ENCODE measurements at regions not wholly inside any gene's neighbourhood (a gene's known extent, or its start where the extent isn't known, plus 50 kb on each side); places are given as distances from the start of the nearest gene placed in this dataset.

DNA sequence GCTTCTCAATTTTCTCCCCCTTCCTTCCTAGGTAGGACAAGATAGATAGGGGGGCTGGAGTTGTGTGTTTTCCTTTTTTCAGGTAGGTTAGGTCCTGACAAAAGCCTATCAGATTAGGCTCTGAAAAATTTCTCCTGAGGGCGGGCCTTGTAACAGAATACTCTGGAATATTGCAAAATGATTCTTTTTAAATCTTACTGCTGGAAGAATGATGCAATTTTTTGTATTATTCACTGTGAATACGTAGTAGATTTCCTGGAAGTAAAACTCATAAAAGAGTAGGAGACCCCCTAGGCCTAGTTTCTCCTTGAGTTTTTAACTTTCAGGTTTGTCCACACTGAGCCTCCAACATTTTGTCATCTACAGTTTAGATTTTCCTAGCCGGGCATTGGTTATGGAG lies 1701.8 kb downstream of the EFNA5 start:
- Mint-ChIP-seq H3K36me3 (no peaks in the 10 kb centered on the region), H3K4me3 (no peak overlapping the region), H3K4me1 (ENCODE audit: low read depth) (no peaks in the 10 kb centered on the region), H3K9me3 (peaks cover 21% of the 10 kb centered on the region), H3K27ac (no peak overlapping the region), H3K27me3 (no peaks in the 10 kb centered on the region)
- CTCF ChIA-PET = no interaction called here
- POLR2A ChIA-PET = no interaction called here
- intact Hi-C loops (cut with micrococcal nuclease) = no loop called here
- DNase-seq = no peak

DNA sequence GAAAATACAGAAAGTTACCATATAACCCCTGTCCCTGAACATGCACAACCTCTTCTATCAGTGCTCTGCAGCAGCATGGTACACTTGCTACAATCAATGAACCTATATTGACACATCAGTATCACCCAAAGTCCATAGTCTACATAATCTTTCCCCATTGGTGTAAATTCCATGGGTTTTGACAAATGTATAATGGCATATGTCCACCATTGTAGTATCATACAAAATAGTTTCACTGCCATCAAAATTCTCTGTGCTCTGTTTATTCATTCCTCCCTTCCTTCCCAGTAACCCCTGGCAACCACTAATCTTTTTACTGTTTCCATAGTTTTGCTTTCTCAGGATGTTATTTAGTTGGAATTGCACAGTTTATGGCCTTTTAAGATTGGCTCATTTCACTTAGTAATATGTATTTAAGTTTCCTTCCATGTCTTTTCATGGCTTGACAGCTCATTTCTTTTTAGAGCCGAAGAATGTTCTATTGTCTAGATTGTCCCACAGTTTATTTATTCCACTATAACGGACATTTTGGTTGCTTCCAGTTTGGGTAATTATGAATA lies 1707.0 kb downstream of the EFNA5 start:
- no peaks in the 10 kb centered on the region for H3K27me3 Mint-ChIP-seq
- no peak overlapping the region for H3K27ac Mint-ChIP-seq
- DNase-seq = no peak
- ChIA-PET POLR2A (no interaction called here), CTCF (no interaction called here)
- H3K9me3 Mint-ChIP-seq = peaks cover 8% of the 10 kb centered on the region
- no peaks in the 10 kb centered on the region for H3K4me1 Mint-ChIP-seq (ENCODE audit: low read depth)
- no peak overlapping the region for H3K4me3 Mint-ChIP-seq
- H3K36me3 Mint-ChIP-seq = no peaks in the 10 kb centered on the region
- intact Hi-C loops (cut with micrococcal nuclease) = no loop called here

DNA sequence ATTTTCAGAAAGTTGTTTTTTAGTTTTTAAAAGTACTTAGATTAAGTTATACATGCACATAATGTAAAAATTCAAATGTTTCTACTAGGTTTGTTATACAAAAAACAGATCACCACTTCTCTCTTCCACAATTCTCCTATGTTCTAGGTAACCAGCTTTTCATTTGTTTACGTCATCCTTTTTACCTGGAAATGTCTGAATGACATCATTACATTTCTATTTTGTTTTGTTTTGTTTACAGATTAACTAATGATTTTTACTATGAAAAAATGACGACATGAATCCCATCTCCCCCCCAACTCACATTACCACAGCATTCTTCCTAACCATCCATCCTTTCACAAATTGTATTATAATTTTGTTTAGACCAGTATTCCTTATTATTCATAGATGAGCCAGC lies 1709.2 kb downstream of the EFNA5 start:
- Mint-ChIP-seq H3K27ac (no peak overlapping the region), H3K36me3 (no peaks in the 10 kb centered on the region), H3K4me3 (no peak overlapping the region), H3K9me3 (peaks cover 2% of the 10 kb centered on the region), H3K27me3 (no peaks in the 10 kb centered on the region), H3K4me1 (ENCODE audit: low read depth) (no peaks in the 10 kb centered on the region)
- POLR2A ChIA-PET = no interaction called here
- CTCF ChIA-PET = no interaction called here
- intact Hi-C loops (cut with micrococcal nuclease) = no loop called here
- DNase-seq = no peak

DNA sequence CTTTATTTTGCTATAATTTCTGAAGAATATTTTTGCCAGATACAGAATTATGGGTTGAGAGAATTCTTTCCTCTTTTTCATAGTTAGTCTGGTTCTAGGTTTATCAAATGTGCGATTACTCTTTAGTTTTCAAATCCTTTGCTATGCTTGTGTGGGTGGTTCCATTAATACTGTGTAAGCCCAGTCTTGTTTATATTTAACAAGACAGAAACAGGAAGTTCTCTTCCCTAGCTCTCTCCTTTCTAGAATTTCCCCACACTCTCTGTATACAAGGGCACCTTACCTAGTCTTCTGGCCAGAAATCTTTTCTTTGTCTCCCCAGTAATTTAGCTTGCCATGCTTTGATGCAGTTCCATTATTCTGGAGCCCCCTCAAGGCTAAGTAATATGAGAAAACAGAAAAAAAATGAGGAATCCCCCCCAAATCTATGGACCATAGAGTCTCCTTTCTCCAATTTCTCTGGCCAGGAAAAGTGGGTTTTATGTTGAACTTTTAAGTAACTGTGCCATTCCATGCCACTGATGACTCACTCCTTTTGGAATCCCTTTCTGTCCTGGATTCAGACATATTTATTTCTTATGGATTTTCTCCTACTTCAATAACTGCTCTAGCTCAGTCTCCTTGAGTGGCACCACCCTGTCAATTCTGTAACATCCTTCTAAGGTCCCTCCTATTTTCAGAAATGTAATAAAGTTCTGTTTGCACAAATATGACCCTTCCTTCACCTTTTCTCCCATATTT lies 1714.1 kb downstream of the EFNA5 start:
- peaks cover 3% of the 10 kb centered on the region for H3K9me3 Mint-ChIP-seq
- H3K27ac Mint-ChIP-seq = no peak overlapping the region
- CTCF ChIA-PET = no interaction called here
- POLR2A ChIA-PET = no interaction called here
- H3K4me1 Mint-ChIP-seq (ENCODE audit: low read depth) = no peaks in the 10 kb centered on the region
- no peak overlapping the region for H3K4me3 Mint-ChIP-seq
- no peak for DNase-seq
- no peaks in the 10 kb centered on the region for H3K27me3 Mint-ChIP-seq
- intact Hi-C loops (cut with micrococcal nuclease) = no loop called here
- no peaks in the 10 kb centered on the region for H3K36me3 Mint-ChIP-seq

DNA sequence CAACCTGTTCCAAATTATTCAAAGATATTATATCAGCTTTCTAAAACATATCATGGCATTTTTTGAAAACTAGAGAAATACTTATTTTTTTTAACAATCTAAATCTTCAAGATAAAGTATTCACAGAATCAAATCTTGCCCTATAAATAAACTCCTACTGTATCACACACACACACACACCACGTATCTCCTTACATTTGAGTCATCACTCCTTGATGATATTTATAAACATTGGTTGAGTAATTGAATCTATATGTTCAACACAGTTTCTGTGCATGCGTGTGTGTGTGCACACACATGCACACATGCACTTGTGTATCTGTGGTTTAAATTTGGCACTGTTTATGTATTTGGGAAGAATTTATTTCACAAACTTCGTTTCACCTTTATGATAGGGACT lies 1716.4 kb downstream of the EFNA5 start:
- Mint-ChIP-seq H3K36me3 (no peaks in the 10 kb centered on the region), H3K27me3 (no peaks in the 10 kb centered on the region), H3K4me1 (ENCODE audit: low read depth) (no peaks in the 10 kb centered on the region), H3K27ac (no peak overlapping the region), H3K9me3 (peaks cover 3% of the 10 kb centered on the region), H3K4me3 (no peak overlapping the region)
- ChIA-PET CTCF (no interaction called here), POLR2A (no interaction called here)
- intact Hi-C loops (cut with micrococcal nuclease) = no loop called here
- no peak for DNase-seq

DNA sequence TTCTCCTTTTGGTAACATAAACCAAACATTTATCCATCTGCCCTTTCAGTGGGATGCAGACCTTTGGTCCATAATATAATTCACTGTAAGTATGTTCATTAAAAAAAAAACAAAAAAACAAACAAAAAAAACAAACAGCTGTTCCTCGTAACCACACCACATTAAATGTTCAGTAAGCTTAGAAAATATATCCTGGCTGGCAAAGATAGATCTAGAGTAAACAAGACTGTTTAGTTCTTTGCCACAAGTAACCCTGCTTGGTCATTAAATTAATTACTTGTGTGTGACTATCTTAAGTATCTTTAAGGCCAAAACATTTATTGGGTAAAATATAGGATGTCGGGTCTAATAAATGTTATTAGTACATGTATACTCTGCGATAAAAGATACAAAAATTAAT lies 1717.1 kb downstream of the EFNA5 start:
- Mint-ChIP-seq H3K9me3 (peaks cover 5% of the 10 kb centered on the region), H3K4me3 (no peak overlapping the region), H3K36me3 (no peaks in the 10 kb centered on the region), H3K4me1 (ENCODE audit: low read depth) (no peaks in the 10 kb centered on the region), H3K27me3 (no peaks in the 10 kb centered on the region), H3K27ac (no peak overlapping the region)
- POLR2A ChIA-PET = no interaction called here
- intact Hi-C loops (cut with micrococcal nuclease) = no loop called here
- CTCF ChIA-PET = no interaction called here
- no peak for DNase-seq

DNA sequence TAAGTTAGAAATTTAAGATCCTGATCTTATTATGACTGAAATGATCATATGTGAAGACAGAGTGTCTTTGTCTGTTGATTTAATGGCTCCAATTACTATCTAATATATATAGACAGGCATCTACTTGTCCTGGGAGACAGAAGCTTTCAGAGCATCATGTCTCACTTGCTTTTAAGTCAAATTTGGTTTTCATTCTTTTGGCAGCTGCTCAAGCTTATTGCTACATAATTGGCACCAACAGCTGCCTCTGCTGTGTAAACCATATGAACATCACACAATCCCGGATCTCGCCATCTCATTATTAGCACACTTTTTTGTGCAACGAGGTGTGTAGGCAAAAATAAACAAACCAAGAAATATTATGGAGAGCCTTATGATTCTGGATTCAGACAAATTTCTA lies 1717.9 kb downstream of the EFNA5 start:
- no peak overlapping the region for H3K4me3 Mint-ChIP-seq
- H3K27ac Mint-ChIP-seq = no peak overlapping the region
- H3K4me1 Mint-ChIP-seq (ENCODE audit: low read depth) = no peaks in the 10 kb centered on the region
- H3K27me3 Mint-ChIP-seq = no peaks in the 10 kb centered on the region
- ChIA-PET CTCF (no interaction called here), POLR2A (no interaction called here)
- H3K36me3 Mint-ChIP-seq = no peaks in the 10 kb centered on the region
- DNase-seq = no peak
- peaks cover 6% of the 10 kb centered on the region for H3K9me3 Mint-ChIP-seq
- intact Hi-C loops (cut with micrococcal nuclease) = no loop called here

DNA sequence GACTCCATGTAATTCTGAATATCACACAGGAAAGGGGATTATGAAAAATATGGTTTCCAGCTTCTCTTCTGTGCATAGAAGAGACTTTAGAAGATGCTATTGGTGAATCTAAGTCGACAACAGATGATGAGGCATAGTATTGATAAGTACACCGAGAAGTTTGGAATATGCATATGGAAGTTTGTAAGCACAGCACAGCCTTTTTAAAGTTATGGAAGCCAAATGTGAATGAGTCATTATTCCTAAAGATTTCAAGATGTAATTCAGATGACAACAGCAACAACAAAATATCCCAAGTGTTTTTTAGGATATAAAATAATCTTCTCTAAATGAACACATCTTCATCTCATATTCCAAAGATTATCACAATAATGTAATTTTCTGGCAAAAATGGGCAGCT lies 1723.3 kb downstream of the EFNA5 start:
- POLR2A ChIA-PET = no interaction called here
- Mint-ChIP-seq H3K36me3 (no peaks in the 10 kb centered on the region), H3K4me1 (ENCODE audit: low read depth) (no peaks in the 10 kb centered on the region), H3K27me3 (no peaks in the 10 kb centered on the region), H3K27ac (no peak overlapping the region), H3K9me3 (peaks cover 9% of the 10 kb centered on the region), H3K4me3 (no peak overlapping the region)
- CTCF ChIA-PET = no interaction called here
- intact Hi-C loops (cut with micrococcal nuclease) = no loop called here
- DNase-seq = no peak

DNA sequence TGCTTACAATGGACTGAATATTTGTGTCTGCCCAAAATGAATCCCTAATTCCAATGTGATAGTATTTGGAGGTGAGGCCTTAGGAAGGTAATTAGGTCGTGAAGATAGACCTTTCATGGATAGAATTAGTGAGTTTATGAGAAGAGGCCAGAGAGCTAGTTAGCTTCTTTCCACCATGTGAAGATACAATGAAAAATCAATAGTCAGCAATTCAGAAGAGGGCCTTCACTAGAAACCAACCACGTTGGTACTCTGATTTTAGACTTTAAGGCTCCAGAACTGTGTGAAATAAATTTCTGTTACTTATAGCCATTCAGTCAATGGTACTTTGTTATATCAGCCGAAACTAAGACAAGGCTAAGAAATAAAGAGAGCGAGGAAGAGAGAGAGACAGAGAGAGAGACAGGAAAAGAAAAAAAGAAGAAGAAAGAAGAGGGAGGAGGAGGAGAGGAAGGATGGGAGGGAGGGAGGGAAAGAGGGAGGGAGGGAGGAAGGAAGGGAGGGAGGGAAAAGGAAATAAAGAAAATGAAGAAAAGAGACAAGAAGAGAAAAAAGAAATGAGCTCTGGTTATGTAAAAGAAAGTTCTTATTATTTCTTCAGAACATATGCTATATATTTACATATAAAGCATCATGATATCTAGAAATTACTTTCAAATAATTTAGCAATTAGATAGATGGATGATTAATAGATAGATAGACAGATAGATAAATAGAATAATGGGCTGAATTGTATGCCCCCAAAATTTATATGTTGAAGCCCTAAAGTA lies 1725.3 kb downstream of the EFNA5 start:
- DNase-seq = no peak
- Mint-ChIP-seq H3K9me3 (peaks cover 9% of the 10 kb centered on the region), H3K4me3 (no peak overlapping the region), H3K27ac (no peak overlapping the region), H3K36me3 (no peaks in the 10 kb centered on the region), H3K27me3 (no peaks in the 10 kb centered on the region), H3K4me1 (ENCODE audit: low read depth) (no peaks in the 10 kb centered on the region)
- intact Hi-C loops (cut with micrococcal nuclease) = no loop called here
- CTCF ChIA-PET = no interaction called here
- POLR2A ChIA-PET = no interaction called here

DNA sequence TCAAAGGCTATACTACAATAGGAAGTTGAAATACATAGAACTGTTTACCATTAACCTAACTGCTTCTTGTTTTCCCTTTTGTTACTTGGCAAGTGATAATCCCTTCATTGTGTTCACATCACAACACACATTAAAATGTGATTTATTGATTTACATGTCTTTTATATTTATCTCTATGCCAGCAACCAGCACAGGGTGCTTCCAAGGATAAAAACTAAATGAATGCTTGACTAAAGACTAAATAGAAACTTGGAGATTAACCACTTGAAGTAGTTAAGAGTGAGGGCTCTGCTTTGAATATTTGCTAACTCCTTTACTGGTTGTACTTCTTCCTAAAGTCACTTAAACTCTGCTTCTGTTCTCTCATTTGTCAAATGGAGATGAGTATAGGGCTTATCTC lies 1730.6 kb downstream of the EFNA5 start:
- no peaks in the 10 kb centered on the region for H3K27me3 Mint-ChIP-seq
- DNase-seq = no peak
- no peaks in the 10 kb centered on the region for H3K4me1 Mint-ChIP-seq (ENCODE audit: low read depth)
- H3K4me3 Mint-ChIP-seq = no peak overlapping the region
- peaks cover 23% of the 10 kb centered on the region for H3K9me3 Mint-ChIP-seq
- H3K27ac Mint-ChIP-seq = no peak overlapping the region
- no peaks in the 10 kb centered on the region for H3K36me3 Mint-ChIP-seq
- ChIA-PET CTCF (no interaction called here), POLR2A (no interaction called here)
- intact Hi-C loops (cut with micrococcal nuclease) = no loop called here

DNA sequence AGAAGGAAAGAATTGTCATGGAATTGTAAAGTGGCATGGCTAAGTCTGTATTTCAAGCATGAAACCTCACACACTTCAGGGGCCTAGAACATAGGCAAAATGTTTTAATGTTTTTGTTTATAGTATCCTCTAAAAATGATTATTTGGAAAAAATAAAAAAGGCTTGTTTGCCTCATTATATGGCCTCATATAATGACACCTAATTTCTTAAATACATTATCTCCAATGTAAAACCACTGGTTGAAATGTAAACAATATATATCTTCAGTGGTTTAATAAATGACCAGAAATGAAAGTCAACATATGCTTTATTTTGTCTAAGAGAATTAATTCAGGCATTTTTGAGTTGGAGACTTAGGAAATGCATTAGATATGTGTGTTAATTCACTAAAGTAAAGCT lies 1736.6 kb downstream of the EFNA5 start:
- ChIA-PET POLR2A (no interaction called here), CTCF (no interaction called here)
- intact Hi-C loops (cut with micrococcal nuclease) = no loop called here
- Mint-ChIP-seq H3K4me1 (ENCODE audit: low read depth) (no peaks in the 10 kb centered on the region), H3K4me3 (no peak overlapping the region), H3K27me3 (no peaks in the 10 kb centered on the region), H3K27ac (no peak overlapping the region), H3K36me3 (no peaks in the 10 kb centered on the region), H3K9me3 (peaks cover 23% of the 10 kb centered on the region)
- DNase-seq = no peak

DNA sequence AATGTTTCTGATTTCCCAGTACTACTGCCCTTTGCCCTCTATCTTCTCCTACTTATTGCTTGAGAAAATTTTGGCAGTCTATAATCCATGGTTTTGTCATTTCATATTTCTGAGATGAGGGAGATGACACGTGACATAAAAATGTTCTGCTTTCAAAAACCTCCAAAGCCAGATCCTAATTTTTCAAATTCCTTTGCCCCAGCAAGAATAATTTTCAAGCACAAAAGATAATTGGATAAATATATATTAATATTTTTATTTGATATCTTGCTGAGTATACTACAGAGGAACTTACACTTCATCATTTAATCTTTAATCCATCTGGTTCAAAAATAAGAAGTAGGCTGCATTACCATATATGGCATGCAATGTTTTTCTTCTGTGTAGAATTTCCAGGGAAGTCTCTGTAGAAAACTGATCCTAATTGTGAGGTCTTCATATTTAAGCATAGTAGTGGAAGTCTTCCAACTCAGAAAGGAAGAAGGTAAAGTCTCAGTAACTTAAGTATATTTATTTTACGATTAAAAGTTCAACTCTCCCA lies 1738.8 kb downstream of the EFNA5 start:
- no peak overlapping the region for H3K4me3 Mint-ChIP-seq
- no peak for DNase-seq
- peaks cover 9% of the 10 kb centered on the region for H3K9me3 Mint-ChIP-seq
- no peaks in the 10 kb centered on the region for H3K36me3 Mint-ChIP-seq
- POLR2A ChIA-PET = no interaction called here
- CTCF ChIA-PET = no interaction called here
- no peaks in the 10 kb centered on the region for H3K27me3 Mint-ChIP-seq
- no peaks in the 10 kb centered on the region for H3K4me1 Mint-ChIP-seq (ENCODE audit: low read depth)
- H3K27ac Mint-ChIP-seq = no peak overlapping the region
- intact Hi-C loops (cut with micrococcal nuclease) = no loop called here

DNA sequence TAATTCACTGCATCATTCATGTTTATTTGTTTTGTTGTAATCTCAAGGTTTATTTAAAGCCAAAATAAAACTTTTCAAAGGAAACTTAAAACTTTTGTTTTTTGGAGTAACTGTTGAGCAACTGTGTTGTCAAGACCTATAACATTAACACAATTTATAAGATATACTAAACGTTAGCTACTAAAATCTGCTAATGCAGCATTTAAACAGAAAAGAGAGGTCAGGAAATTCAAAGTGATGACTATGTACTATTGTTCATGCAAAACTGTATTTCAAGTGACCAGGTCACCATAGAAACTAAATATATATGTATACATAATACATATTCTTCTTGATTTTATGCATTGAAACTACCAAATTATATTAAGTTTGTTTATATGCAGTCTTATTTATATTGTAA lies 1740.9 kb downstream of the EFNA5 start:
- H3K36me3 Mint-ChIP-seq = no peaks in the 10 kb centered on the region
- intact Hi-C loops (cut with micrococcal nuclease) = no loop called here
- H3K27ac Mint-ChIP-seq = no peak overlapping the region
- H3K4me1 Mint-ChIP-seq (ENCODE audit: low read depth) = no peaks in the 10 kb centered on the region
- no peak overlapping the region for H3K4me3 Mint-ChIP-seq
- ChIA-PET POLR2A (no interaction called here), CTCF (no interaction called here)
- H3K9me3 Mint-ChIP-seq = peaks cover 6% of the 10 kb centered on the region
- H3K27me3 Mint-ChIP-seq = no peaks in the 10 kb centered on the region
- no peak for DNase-seq

All from activated CD4-positive, alpha-beta memory T cell treated with anti-CD3 and anti-CD28 coated beads for 36 hours (primary cell).